Hematopoietic multipotent progenitor cell (in vitro differentiated cells): ENCODE measurements at regions not wholly inside any gene's neighbourhood (a gene's known extent, or its start where the extent isn't known, plus 50 kb on each side); places are given as distances from the start of the nearest gene placed in this dataset.

ENCODE experiments used
- DNase-seq, 3 donors: peaks; one replicate each; pipeline ENCODE4 v3.0.0-alpha.2; 2011 to 2015; ENCODE audit warnings: low read depth in 2 of 3, low spot score in 2 of 3

- DNase-seq: no peak
Measured at GRCh38 chr2:118309257-118309945, 221.1 kb downstream of the INSIG2 start.

- DNase-seq: no peak
Measured at GRCh38 chr2:118307864-118308263, 219.6 kb downstream of the INSIG2 start.

GRCh38 chr2:118301248-118301647 is 213.0 kb downstream of the INSIG2 start:
- no peak for DNase-seq

GRCh38 chr2:118300832-118301231 is 212.6 kb downstream of the INSIG2 start:
- no peak for DNase-seq

- no peak for DNase-seq
Measured at GRCh38 chr2:118296663-118297062, 208.4 kb downstream of the INSIG2 start.

- no peak for DNase-seq
Measured at GRCh38 chr2:118295592-118296390, 207.5 kb downstream of the INSIG2 start.

GRCh38 chr2:118294063-118294462 is 205.8 kb downstream of the INSIG2 start:
- no peak for DNase-seq

GRCh38 chr2:118292991-118293390 is 204.7 kb downstream of the INSIG2 start:
- DNase-seq: no peak

GRCh38 chr2:118291251-118291880 is 203.1 kb downstream of the INSIG2 start:
- DNase-seq: no peak

GRCh38 chr2:118290411-118291250 is 202.4 kb downstream of the INSIG2 start:
- no peak for DNase-seq

- DNase-seq: no peak
Measured at GRCh38 chr2:118279005-118279404, 190.7 kb downstream of the INSIG2 start.

- DNase-seq: no peak
Measured at GRCh38 chr2:118278046-118278445, 189.8 kb downstream of the INSIG2 start.

GRCh38 chr2:118274841-118275510 is 186.7 kb downstream of the INSIG2 start:
- no peak for DNase-seq

- no peak for DNase-seq
Measured at GRCh38 chr2:118272391-118272790, 184.1 kb downstream of the INSIG2 start.

GRCh38 chr2:118269408-118270051 is 181.3 kb downstream of the INSIG2 start:
- no peak for DNase-seq

GRCh38 chr2:118268268-118268667 is 180.0 kb downstream of the INSIG2 start:
- DNase-seq: no peak

- no peak for DNase-seq
Measured at GRCh38 chr2:118265873-118266455, 177.7 kb downstream of the INSIG2 start.

- no peak for DNase-seq
Measured at GRCh38 chr2:118264232-118264990, 176.1 kb downstream of the INSIG2 start.

GRCh38 chr2:118257696-118258095 is 169.4 kb downstream of the INSIG2 start:
- DNase-seq: no peak
